HAP-1 (cell line): ENCODE measurements at regions not wholly inside any gene's neighbourhood (a gene's known extent, or its start where the extent isn't known, plus 50 kb on each side); places are given as distances from the start of the nearest gene placed in this dataset.

Experiments used
- DNase-seq, 2 experiments: peaks; one replicate each; pipeline ENCODE4 v3.0.0-alpha.2; 2016 to 2020; ENCODE audit warnings: low spot score in 2 of 2
- H3K27me3 ChIP-seq: fragments of 250-450 bp; sonication (Bioruptor Pico); 2 replicates; pipeline ENCODE4 v1.5.1; 2020; ENCODE audit warnings: low read depth, mild to moderate bottlenecking, moderate library complexity
- H3K36me3 ChIP-seq: fragments of 250-450 bp; sonication (Bioruptor Pico); replicated peaks from 2 replicates; pipeline ENCODE4 v1.5.1; 2020; ENCODE audit warnings: mild to moderate bottlenecking
- H3K4me1 ChIP-seq: fragments of 250-450 bp; sonication (Bioruptor Pico); 2 replicates; pipeline ENCODE4 v1.5.1; 2020; ENCODE audit warnings: mild to moderate bottlenecking
- H3K4me3 ChIP-seq: fragments of 250-450 bp; sonication (Bioruptor Pico); 2 replicates; pipeline ENCODE4 v1.5.1; 2020; ENCODE audit warnings: mild to moderate bottlenecking, moderate library complexity
- H3K9me3 ChIP-seq: fragments of 250-450 bp; sonication (Bioruptor Pico); 2 replicates; pipeline ENCODE4 v1.5.1; 2020; ENCODE audit warnings: mild to moderate bottlenecking, moderate library complexity
- in situ Hi-C: fragments of 300-500 bp; cut with MboI; formaldehyde crosslinking; loops from 3 replicates; pipeline ENCODE4 v1.14.3; 2020; ENCODE audit warnings: low sequenced_read_pairs, inconsistent platforms, mixed read lengths

- Histone ChIP-seq H3K27me3 (peaks cover 4% of the 10 kb centered on the region; the same call in 1 of the 2 replicates), H3K4me1 (no peaks in the 10 kb centered on the region), H3K4me3 (no peak overlapping the region), H3K9me3 (no peaks in the 10 kb centered on the region), H3K36me3 (no peaks in the 10 kb centered on the region)
- in situ Hi-C loops, result no loop called here
- no peak for DNase-seq
These were observed 130.1 kb upstream of the TOP3B start for GRCh38 chr22:22112533-22113294.

DNA sequence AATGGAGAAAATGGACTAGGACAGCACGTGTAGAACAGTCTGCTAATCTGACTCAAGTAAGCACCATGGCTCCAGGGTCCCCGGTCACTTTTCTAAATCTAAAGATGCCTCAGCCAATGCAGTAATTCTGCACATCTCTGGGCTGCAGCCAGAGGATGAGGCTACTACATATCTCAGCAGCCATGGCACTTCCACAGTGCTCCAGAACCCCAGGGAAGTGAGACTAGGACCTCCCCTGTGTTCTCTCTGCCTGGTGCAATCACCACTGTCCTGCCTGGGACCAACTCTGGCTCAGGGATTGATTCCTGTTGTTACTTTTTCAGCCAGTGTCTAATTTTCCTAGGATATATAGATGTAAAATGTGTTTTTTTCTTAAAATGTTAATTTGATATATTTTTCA, 129.4 kb upstream of the TOP3B start:
- in situ Hi-C loops, result no loop called here
- H3K4me1 ChIP-seq, result no peaks in the 10 kb centered on the region
- no peaks in the 10 kb centered on the region for H3K36me3 ChIP-seq
- peaks cover 4% of the 10 kb centered on the region; the same call in 1 of the 2 replicates for H3K27me3 ChIP-seq
- no peak overlapping the region for H3K4me3 ChIP-seq
- no peaks in the 10 kb centered on the region for H3K9me3 ChIP-seq
- DNase-seq, result no peak

DNA sequence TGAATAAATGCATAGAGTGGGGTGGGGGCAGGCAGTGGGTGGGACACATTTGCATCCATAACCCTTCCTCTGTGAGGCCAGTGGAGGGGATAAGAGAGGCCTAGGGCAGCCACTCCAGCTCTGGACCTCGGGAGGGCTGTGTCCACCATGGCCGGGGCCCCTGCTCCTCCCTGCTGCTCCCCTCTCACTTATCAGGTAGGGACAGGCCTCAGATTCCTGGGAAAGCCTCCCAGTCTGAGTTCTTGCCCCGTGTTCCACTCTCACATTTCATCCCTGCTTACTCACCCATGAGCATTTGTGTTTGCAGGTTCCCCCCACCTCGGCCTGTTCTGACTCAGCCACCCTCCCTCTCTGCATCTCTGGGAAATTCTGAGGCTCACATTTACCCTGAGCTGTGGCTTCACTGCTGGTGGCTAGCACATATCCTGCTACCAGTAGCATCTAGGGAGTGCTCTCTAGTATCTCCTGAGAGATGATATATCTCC, 128.7 kb upstream of the TOP3B start:
- Histone ChIP-seq H3K9me3 (no peaks in the 10 kb centered on the region), H3K27me3 (peaks cover 4% of the 10 kb centered on the region; the same call in 1 of the 2 replicates), H3K4me1 (no peaks in the 10 kb centered on the region), H3K36me3 (no peaks in the 10 kb centered on the region), H3K4me3 (no peak overlapping the region)
- in situ Hi-C loops, result no loop called here
- no peak for DNase-seq

DNA sequence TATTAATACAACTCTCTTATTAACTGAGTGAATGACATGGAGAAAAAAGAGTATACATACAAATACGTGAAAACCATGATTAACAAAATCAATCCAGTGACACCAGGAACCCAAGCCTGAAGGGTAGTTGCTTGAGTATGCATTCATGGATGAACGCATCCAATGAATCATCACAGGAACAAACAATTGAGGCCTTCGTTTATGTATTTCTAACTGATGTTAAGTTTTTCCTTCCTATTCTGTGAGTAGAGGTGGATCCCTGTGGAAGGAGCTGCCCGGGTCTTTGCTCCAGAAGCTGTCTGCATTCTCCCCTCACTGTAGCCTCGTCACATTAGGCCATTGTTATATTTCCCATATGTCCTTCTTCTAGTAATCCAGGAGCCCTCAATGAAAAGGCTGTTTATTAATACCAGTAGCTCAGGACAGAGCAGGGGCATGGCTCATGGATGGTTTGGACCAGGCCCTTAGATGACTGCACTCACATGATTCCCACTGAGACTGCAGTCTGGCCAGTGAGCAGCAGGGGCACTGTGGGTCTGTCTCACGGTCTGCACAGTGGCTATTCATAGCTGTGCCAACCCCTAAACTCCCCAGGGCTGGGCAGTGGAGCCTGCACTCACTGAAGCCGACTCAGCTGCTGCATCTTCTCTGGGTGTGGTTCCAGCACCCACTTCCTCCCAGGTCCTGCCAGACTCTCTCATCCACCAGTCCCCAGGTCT, 128.1 kb upstream of the TOP3B start:
- Histone ChIP-seq H3K27me3 (peaks cover 4% of the 10 kb centered on the region; the same call in 1 of the 2 replicates), H3K36me3 (no peaks in the 10 kb centered on the region), H3K4me3 (no peak overlapping the region), H3K9me3 (no peaks in the 10 kb centered on the region), H3K4me1 (no peaks in the 10 kb centered on the region)
- DNase-seq, result peak; percentile 5 to 53
- in situ Hi-C loops, result no loop called here

- in situ Hi-C loops, result no loop called here
- peaks cover 6% of the 10 kb centered on the region for H3K27me3 ChIP-seq
- H3K4me1 ChIP-seq, result no peaks in the 10 kb centered on the region
- H3K4me3 ChIP-seq, result no peak overlapping the region
- no peak for DNase-seq
- no peaks in the 10 kb centered on the region for H3K36me3 ChIP-seq
- no peaks in the 10 kb centered on the region for H3K9me3 ChIP-seq
These were observed 127.3 kb upstream of the TOP3B start for GRCh38 chr22:22109693-22110466.

DNA sequence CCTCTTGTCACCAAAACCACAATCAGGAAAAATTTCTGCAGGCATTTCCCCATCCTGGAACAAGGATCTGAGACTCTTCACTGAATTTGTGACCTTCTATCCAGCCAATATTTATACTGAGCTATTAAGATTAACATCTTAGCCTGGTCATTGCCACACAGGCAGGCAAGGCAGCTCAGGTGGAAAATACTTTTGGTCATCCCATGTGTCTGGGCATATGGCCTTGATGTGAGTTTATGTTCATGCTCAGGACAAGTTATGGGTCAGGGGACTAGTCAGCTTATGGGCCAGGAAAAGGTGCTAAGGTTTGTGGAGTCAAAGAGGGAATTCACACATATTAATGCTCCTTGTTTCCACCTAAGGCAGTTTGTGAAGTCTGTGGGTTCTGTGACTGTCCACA, 124.3 kb upstream of the TOP3B start:
- no peak overlapping the region for H3K4me3 ChIP-seq
- no peak for DNase-seq
- peaks cover 11% of the 10 kb centered on the region for H3K27me3 ChIP-seq
- H3K36me3 ChIP-seq, result no peaks in the 10 kb centered on the region
- in situ Hi-C loops, result no loop called here
- no peaks in the 10 kb centered on the region for H3K4me1 ChIP-seq
- no peaks in the 10 kb centered on the region for H3K9me3 ChIP-seq

DNA sequence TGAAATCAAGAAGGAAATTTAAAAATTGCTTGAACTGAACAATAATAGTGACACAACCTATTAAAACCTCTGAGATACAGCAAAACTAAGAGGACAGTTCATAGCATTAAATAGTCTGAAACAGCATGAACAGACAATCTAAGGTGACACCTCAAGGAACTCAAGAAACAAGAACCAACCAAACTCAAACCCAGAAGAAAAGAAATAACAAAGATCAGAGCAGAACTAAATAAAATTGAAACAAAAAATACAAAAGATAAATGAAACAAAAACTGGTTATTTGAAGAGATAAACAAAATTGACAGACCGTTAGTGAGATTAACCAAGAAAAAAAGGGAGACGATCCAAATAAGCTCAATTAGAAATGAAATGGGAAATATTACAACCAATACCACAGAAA, 122.8 kb upstream of the TOP3B start:
- H3K36me3 ChIP-seq, result no peaks in the 10 kb centered on the region
- in situ Hi-C loops, result no loop called here
- H3K4me1 ChIP-seq, result no peaks in the 10 kb centered on the region
- no peak for DNase-seq
- no peak overlapping the region for H3K4me3 ChIP-seq
- peaks cover 11% of the 10 kb centered on the region for H3K27me3 ChIP-seq
- H3K9me3 ChIP-seq, result no peaks in the 10 kb centered on the region

GRCh38 chr22:22103078-22103875, 120.7 kb upstream of the TOP3B start:
- H3K36me3 ChIP-seq, result no peaks in the 10 kb centered on the region
- no peak overlapping the region for H3K4me3 ChIP-seq
- in situ Hi-C loops, result no loop called here
- peak in 1 of 2 experiments; percentile 51 for DNase-seq
- H3K27me3 ChIP-seq, result peaks cover 11% of the 10 kb centered on the region
- H3K9me3 ChIP-seq, result no peaks in the 10 kb centered on the region
- H3K4me1 ChIP-seq, result no peaks in the 10 kb centered on the region

GRCh38 chr22:22099833-22100812, 117.5 kb upstream of the TOP3B start:
- Histone ChIP-seq H3K4me3 (no peak overlapping the region), H3K9me3 (no peaks in the 10 kb centered on the region), H3K4me1 (no peaks in the 10 kb centered on the region), H3K36me3 (no peaks in the 10 kb centered on the region), H3K27me3 (peaks cover 14% of the 10 kb centered on the region)
- peak; percentile 10 to 29 for DNase-seq
- in situ Hi-C loops, result no loop called here

GRCh38 chr22:22099194-22099486, 116.6 kb upstream of the TOP3B start:
- no peak overlapping the region for H3K4me3 ChIP-seq
- in situ Hi-C loops, result no loop called here
- DNase-seq, result no peak
- H3K27me3 ChIP-seq, result peaks cover 11% of the 10 kb centered on the region; the same call in 1 of the 2 replicates
- H3K4me1 ChIP-seq, result no peaks in the 10 kb centered on the region
- no peaks in the 10 kb centered on the region for H3K36me3 ChIP-seq
- no peaks in the 10 kb centered on the region for H3K9me3 ChIP-seq

DNA sequence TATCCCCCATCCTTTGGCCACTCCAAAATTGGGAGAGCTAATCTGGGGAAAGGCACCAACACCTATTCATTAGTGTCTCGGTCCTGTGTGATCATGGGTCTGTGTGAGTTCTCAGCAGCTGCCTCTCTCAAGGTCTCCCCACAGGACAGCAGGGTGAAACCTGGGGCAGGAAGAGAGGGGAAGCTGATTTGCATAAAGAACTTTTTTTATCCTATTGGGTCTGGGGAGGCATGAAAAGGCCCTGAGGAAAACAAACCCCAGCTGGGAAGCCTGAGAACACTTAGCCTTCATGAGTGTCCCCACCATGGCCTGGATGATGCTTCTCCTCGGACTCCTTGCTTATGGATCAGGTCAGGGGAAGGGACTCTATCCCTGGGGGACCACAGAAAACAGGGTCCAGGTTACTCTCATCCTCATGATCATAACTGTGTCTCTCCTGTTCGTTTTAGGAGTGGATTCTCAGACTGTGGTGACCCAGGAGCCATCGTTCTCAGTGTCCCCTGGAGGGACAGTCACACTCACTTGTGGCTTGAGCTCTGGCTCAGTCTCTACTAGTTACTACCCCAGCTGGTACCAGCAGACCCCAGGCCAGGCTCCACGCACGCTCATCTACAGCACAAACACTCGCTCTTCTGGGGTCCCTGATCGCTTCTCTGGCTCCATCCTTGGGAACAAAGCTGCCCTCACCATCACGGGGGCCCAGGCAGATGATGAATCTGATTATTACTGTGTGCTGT, 116.0 kb upstream of the TOP3B start:
- peaks cover 14% of the 10 kb centered on the region; the same call in 1 of the 2 replicates for H3K27me3 ChIP-seq
- H3K36me3 ChIP-seq, result no peaks in the 10 kb centered on the region
- no peak for DNase-seq
- in situ Hi-C loops, result no loop called here
- H3K4me1 ChIP-seq, result no peaks in the 10 kb centered on the region
- no peak overlapping the region for H3K4me3 ChIP-seq
- no peaks in the 10 kb centered on the region for H3K9me3 ChIP-seq

DNA sequence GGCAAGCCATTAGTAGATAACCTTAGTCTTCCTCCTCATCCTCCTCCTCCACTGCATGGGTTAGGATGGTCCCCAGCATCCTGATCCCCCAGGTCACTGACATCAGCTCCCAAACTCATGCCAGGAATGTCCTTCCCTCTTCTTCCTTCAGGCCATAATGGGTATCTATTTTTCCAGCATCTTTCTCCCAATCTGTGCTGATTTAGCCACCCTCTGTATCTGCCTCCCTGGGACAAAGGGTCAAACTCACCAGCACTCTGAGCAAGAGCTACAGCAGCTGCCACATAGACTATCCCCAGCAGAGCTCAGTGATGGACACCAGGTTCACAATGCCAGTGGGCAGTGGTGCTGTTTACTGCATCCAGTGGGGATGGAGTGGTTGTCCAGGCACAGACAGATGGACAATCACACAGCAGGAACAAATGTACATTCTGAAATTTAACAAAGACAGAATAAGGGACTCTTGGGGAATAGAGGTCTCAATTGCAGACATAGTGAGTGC, 115.2 kb upstream of the TOP3B start:
- H3K36me3 ChIP-seq, result no peaks in the 10 kb centered on the region
- in situ Hi-C loops, result no loop called here
- peaks cover 12% of the 10 kb centered on the region for H3K27me3 ChIP-seq
- DNase-seq, result no peak
- no peak overlapping the region for H3K4me3 ChIP-seq
- no peaks in the 10 kb centered on the region for H3K9me3 ChIP-seq
- no peaks in the 10 kb centered on the region for H3K4me1 ChIP-seq
